Keratinocyte (primary cell): ENCODE measurements at regions not wholly inside any gene's neighbourhood (a gene's known extent, or its start where the extent isn't known, plus 50 kb on each side); places are given as distances from the start of the nearest gene placed in this dataset.

ENCODE experiments used
- CTCF ChIP-seq, 3 experiments: IDR thresholded peaks in 1 of 3; conservative IDR thresholded peaks in 1 of 3; optimal IDR thresholded peaks in 1 of 3; 2 replicates in 2 of 3; 3 replicates in 1 of 3; pipeline versions ENCODE3 to v1.5.1; 2011; ENCODE audit warnings: low read length in 3 of 3, mild to moderate bottlenecking in 3 of 3, moderate library complexity in 2 of 3, control low read depth in 1 of 3, inconsistent platforms in 1 of 3; ENCODE audit not compliant: insufficient read depth in 2 of 3; ENCODE audit errors: extremely low read depth in 1 of 3
- EZH2 ChIP-seq: IDR thresholded peaks from one replicate; pipeline ENCODE4 v1.6.1; 2012; ENCODE audit warnings: inconsistent platforms, mild to moderate bottlenecking, low read length, moderate library complexity

GRCh38 chr6:113120582-113121285, 736.4 kb upstream of the MARCKS start:
- TF ChIP-seq CTCF (optimal IDR thresholded peaks at IDR 0.05 in 1 of 3, IDR thresholded peaks at IDR 0.05 in 1 of 3, conservative IDR thresholded peaks at IDR 0.05 in 1 of 3; ENCODE audit: extremely low read depth in 1 of 3, insufficient read depth in 2 of 3, low read length in 3 of 3), result no peak
- TF ChIP-seq EZH2, result no peak
